ENCODE measurements at regions not wholly inside any gene's neighbourhood (a gene's known extent, or its start where the extent isn't known, plus 50 kb on each side); places are given as distances from the start of the nearest gene placed in this dataset.

- no peaks in the 10 kb centered on the region for H3K4me1 Mint-ChIP-seq
- ATAC-seq (ENCODE audit: low read depth) (no peak), DNase-seq (no peak)
- H3K9me3 Mint-ChIP-seq = no peaks in the 10 kb centered on the region
- H3K27ac Mint-ChIP-seq = no peak overlapping the region
- intact Hi-C loops (cut with micrococcal nuclease) = no loop called here
- ChIA-PET CTCF (no interaction called here), POLR2A (no interaction called here)
- no peak for TF ChIP-seq CTCF (IDR thresholded peaks at IDR 0.05)
- H3K4me3 Mint-ChIP-seq = no peak overlapping the region
- no peaks in the 10 kb centered on the region for H3K36me3 Mint-ChIP-seq (ENCODE audit: low read depth)
- no peaks in the 10 kb centered on the region for H3K27me3 Mint-ChIP-seq
Measured at GRCh38 chr2:147560810-147561535, 283.9 kb upstream of the ACVR2A start.

- no peak for TF ChIP-seq CTCF (IDR thresholded peaks at IDR 0.05)
- H3K36me3 Mint-ChIP-seq (ENCODE audit: low read depth) = no peaks in the 10 kb centered on the region
- no peaks in the 10 kb centered on the region for H3K4me1 Mint-ChIP-seq
- no peak overlapping the region for H3K27ac Mint-ChIP-seq
- H3K9me3 Mint-ChIP-seq = no peaks in the 10 kb centered on the region
- DNase-seq (no peak), ATAC-seq (ENCODE audit: low read depth) (no peak)
- peaks cover 4% of the 10 kb centered on the region for H3K27me3 Mint-ChIP-seq
- no peak overlapping the region for H3K4me3 Mint-ChIP-seq
- ChIA-PET CTCF (no interaction called here), POLR2A (no interaction called here)
- intact Hi-C loops (cut with micrococcal nuclease) = no loop called here
Measured at GRCh38 chr2:147559070-147559725, 285.6 kb upstream of the ACVR2A start.

GRCh38 chr2:147558620-147559019, 286.2 kb upstream of the ACVR2A start:
- Mint-ChIP-seq H3K4me3 (no peak overlapping the region), H3K36me3 (ENCODE audit: low read depth) (no peaks in the 10 kb centered on the region), H3K4me1 (no peaks in the 10 kb centered on the region), H3K9me3 (no peaks in the 10 kb centered on the region), H3K27me3 (peaks cover 9% of the 10 kb centered on the region), H3K27ac (no peak overlapping the region)
- CTCF ChIA-PET = no interaction called here
- DNase-seq (no peak), ATAC-seq (ENCODE audit: low read depth) (no peak)
- no peak for TF ChIP-seq CTCF (IDR thresholded peaks at IDR 0.05)
- POLR2A ChIA-PET = no interaction called here
- intact Hi-C loops (cut with micrococcal nuclease) = no loop called here

- H3K4me3 Mint-ChIP-seq = no peak overlapping the region
- CTCF ChIA-PET = no interaction called here
- intact Hi-C loops (cut with micrococcal nuclease) = no loop called here
- DNase-seq = no peak
- no peak for TF ChIP-seq CTCF (IDR thresholded peaks at IDR 0.05)
- H3K9me3 Mint-ChIP-seq = no peaks in the 10 kb centered on the region
- H3K36me3 Mint-ChIP-seq (ENCODE audit: low read depth) = no peaks in the 10 kb centered on the region
- peaks cover 9% of the 10 kb centered on the region for H3K27me3 Mint-ChIP-seq
- POLR2A ChIA-PET = no interaction called here
- no peak for ATAC-seq (ENCODE audit: low read depth)
- H3K27ac Mint-ChIP-seq = no peak overlapping the region
- H3K4me1 Mint-ChIP-seq = no peaks in the 10 kb centered on the region
Measured at GRCh38 chr2:147554521-147555107, 290.2 kb upstream of the ACVR2A start.

- TF ChIP-seq CTCF (IDR thresholded peaks at IDR 0.05) = no peak
- ChIA-PET CTCF (no interaction called here), POLR2A (no interaction called here)
- no peaks in the 10 kb centered on the region for H3K9me3 Mint-ChIP-seq
- intact Hi-C loops (cut with micrococcal nuclease) = no loop called here
- H3K4me3 Mint-ChIP-seq = no peak overlapping the region
- H3K27ac Mint-ChIP-seq = no peak overlapping the region
- no peaks in the 10 kb centered on the region for H3K36me3 Mint-ChIP-seq (ENCODE audit: low read depth)
- ATAC-seq (ENCODE audit: low read depth) (no peak), DNase-seq (no peak)
- no peaks in the 10 kb centered on the region for H3K4me1 Mint-ChIP-seq
- peaks cover 9% of the 10 kb centered on the region for H3K27me3 Mint-ChIP-seq
Measured at GRCh38 chr2:147553775-147554271, 291.0 kb upstream of the ACVR2A start.
